Heart left ventricle (tissue), 13 donors: ENCODE measurements at regions not wholly inside any gene's neighbourhood (a gene's known extent, or its start where the extent isn't known, plus 50 kb on each side); places are given as distances from the start of the nearest gene placed in this dataset.

Source experiments
- POLR2A ChIP-seq, 2 donors: fragments of 450-650 bp; IDR thresholded peaks; one replicate each; pipeline ENCODE4 v1.6.1; 2017; ENCODE audit warnings: antibody characterized with exemption in 2 of 2, mild to moderate bottlenecking in 2 of 2, moderate library complexity in 2 of 2
- TF ChIP-seq, protein P1 (sequence below), 12 donors: fragments of 200-600 bp; sonication (generic) in 4 of 12; IDR thresholded peaks; one replicate each; pipeline versions ENCODE4 v1.5.0 to v1.8.0; 2018 to 2022; ENCODE audit warnings: antibody characterized with exemption in 12 of 12, mild to moderate bottlenecking in 5 of 12
- donor health status: ischemic (EF 13 %, LVEDD 7.1; RV severe dilation, severe dysfunction).
- donor health status: DM: no; HTN: yes; CAD: no.
- donor health status: DM: no; HTN: no; CAD: no.
- donor health status: ischemic (EF 25% LVEDD 6.9; RV normal size, moderate dysfunction).
- donor health status: ischemic (EF 25% LVEDD 5.7; RV mildly dilated, moderate dysfunction).
- donor health status: ischemic (EF 35%, LVEDD 5.7; RV mildly dilated, moderate dysfunction).
- donor health status: nonischemic (EF 11% LVEDD 7.7; RV severe dilation, severe dysfunction).
- donor health status: DM: yes; HTN: yes; CAD: no.
- donor health status: PGD.
- donor health status: ischemic (EF 29% LVEDD 5.4; RV normal size, mild dysfunction).
- donor health status: nonischemic (EF 23%, LVEDD 6.1; RV moderate dilation, normal function).

DNA sequence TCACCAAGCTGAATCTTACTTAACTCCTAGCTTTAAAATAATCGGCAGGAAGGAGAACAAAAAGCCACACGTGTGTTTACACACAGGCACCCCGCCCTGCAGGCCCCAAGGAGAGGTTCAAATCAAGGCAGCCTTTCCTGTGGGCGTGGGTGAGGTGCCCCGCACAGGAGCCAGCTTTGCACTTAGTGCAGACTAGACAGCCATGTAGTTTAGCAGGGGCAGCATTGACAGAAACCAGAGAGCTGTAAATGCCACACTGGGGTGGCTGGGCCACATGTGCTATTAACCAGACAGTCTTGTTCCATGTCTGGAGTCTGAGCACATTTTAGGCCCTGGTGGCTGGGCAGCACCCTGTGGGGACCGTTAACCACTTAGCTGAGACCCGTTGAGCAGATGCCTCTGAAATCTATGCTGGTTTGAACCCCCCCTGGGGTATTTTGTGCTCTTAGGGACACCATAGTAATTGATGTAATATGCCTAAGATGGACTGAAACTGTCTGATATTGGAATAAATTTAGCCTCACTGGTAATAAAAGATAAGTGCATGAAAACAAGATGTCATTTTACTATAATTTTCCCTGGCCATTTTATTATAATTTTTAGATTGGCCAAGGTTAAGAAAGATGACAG, 106.4 kb upstream of the KCNG1 start:
- TF ChIP-seq, protein P1, sequence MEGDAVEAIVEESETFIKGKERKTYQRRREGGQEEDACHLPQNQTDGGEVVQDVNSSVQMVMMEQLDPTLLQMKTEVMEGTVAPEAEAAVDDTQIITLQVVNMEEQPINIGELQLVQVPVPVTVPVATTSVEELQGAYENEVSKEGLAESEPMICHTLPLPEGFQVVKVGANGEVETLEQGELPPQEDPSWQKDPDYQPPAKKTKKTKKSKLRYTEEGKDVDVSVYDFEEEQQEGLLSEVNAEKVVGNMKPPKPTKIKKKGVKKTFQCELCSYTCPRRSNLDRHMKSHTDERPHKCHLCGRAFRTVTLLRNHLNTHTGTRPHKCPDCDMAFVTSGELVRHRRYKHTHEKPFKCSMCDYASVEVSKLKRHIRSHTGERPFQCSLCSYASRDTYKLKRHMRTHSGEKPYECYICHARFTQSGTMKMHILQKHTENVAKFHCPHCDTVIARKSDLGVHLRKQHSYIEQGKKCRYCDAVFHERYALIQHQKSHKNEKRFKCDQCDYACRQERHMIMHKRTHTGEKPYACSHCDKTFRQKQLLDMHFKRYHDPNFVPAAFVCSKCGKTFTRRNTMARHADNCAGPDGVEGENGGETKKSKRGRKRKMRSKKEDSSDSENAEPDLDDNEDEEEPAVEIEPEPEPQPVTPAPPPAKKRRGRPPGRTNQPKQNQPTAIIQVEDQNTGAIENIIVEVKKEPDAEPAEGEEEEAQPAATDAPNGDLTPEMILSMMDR (IDR thresholded peaks at IDR 0.05), result no peak
- no peak for TF ChIP-seq POLR2A (IDR thresholded peaks at IDR 0.05)
